GM10248 (cell line): ENCODE measurements at regions not wholly inside any gene's neighbourhood (a gene's known extent, or its start where the extent isn't known, plus 50 kb on each side); places are given as distances from the start of the nearest gene placed in this dataset.

Experiments
- CTCF ChIA-PET: fragments of 300-600 bp; sonication (Branson Sonifier 250); formaldehyde crosslinking; extraction: SDS; loops from one replicate; lab custom pipeline; 2021; ENCODE audit warnings: antibody characterized with exemption; lab: Yijun Ruan, JAX
- POLR2A ChIA-PET: fragments of 350-650 bp; sonication (Branson Sonifier 250); formaldehyde crosslinking; extraction: SDS; loops from one replicate; lab custom pipeline; 2020; ENCODE audit warnings: antibody characterized with exemption; lab: Yijun Ruan, JAX
- DNase-seq: peaks from one replicate; pipeline ENCODE4 v3.0.0; 2012; ENCODE audit errors: extremely low spot score
- CTCF ChIP-seq: IDR thresholded peaks from 2 replicates; pipeline ENCODE4 v1.5.1; 2012; ENCODE audit warnings: mild to moderate bottlenecking, low read depth; ENCODE audit errors: extremely low read depth, missing control alignments, control extremely low read depth

- POLR2A ChIA-PET: no interaction called here
- DNase-seq: no peak
- no peak for TF ChIP-seq CTCF
- CTCF ChIA-PET: interaction anchor here (1.1 kb wide), 1 partner anchor 12 kb away, joined by 4 read pairs; no protein-coding TSS in a partner anchor
Observed at GRCh38 chr3:87057474-87057873, 66.5 kb upstream of the VGLL3 start.

GRCh38 chr3:87053553-87053952, 62.6 kb upstream of the VGLL3 start:
- ChIA-PET CTCF (interaction anchor here (1.1 to 1.3 kb wide), 2 partner anchors 10 to 12 kb away, joined by 3 to 5 read pairs; no protein-coding TSS in a partner anchor), POLR2A (no interaction called here)
- DNase-seq: no peak
- TF ChIP-seq CTCF: no peak

GRCh38 chr3:87052499-87053260, 61.7 kb upstream of the VGLL3 start:
- no peak for DNase-seq
- ChIA-PET CTCF (interaction anchor here (0.7 to 1.8 kb wide), 4 partner anchors 11 to 24 kb away, joined by 3 to 5 read pairs (median 4); no protein-coding TSS in a partner anchor), POLR2A (no interaction called here)
- TF ChIP-seq CTCF: no peak

GRCh38 chr3:87047852-87048251, 56.9 kb upstream of the VGLL3 start:
- TF ChIP-seq CTCF: no peak
- no peak for DNase-seq
- ChIA-PET CTCF (interaction anchor here (0.9 kb wide), 1 partner anchor 11 kb away, joined by 3 read pairs; no protein-coding TSS in a partner anchor), POLR2A (no interaction called here)

- POLR2A ChIA-PET: no interaction called here
- CTCF ChIA-PET: no interaction called here
Observed at GRCh38 chr3:87046241-87046640, 55.3 kb upstream of the VGLL3 start.

GRCh38 chr3:87045473-87045872, 54.5 kb upstream of the VGLL3 start:
- ChIA-PET CTCF (interaction anchor here (0.8 to 1.2 kb wide), 3 partner anchors 12 to 35 kb away, joined by 3 to 4 read pairs (median 4); no protein-coding TSS in a partner anchor), POLR2A (no interaction called here)
- no peak for TF ChIP-seq CTCF
- DNase-seq: no peak

More at GRCh38 chr3:87046241-87046640, 55.3 kb upstream of the VGLL3 start:
- DNase-seq: no peak
- TF ChIP-seq CTCF: no peak
